Large intestine (tissue), 3 donors: ENCODE measurements at regions not wholly inside any gene's neighbourhood (a gene's known extent, or its start where the extent isn't known, plus 50 kb on each side); places are given as distances from the start of the nearest gene placed in this dataset.

Experiments used
- DNase-seq, 2 donors: peaks; one replicate each; pipeline versions ENCODE4 v3.0.0 to v3.0.0-alpha.2; 2013
- H3K27ac ChIP-seq: one replicate; pipeline ENCODE4 v1.5.1; 2013; ENCODE audit warnings: low read length
- H3K27me3 ChIP-seq: 2 replicates; pipeline ENCODE4 v1.6.1; 2013; ENCODE audit warnings: low read length; ENCODE audit not compliant: control insufficient read depth, insufficient read depth
- H3K36me3 ChIP-seq: 2 replicates; pipeline ENCODE4 v1.6.1; 2013; ENCODE audit warnings: low read length; ENCODE audit not compliant: control insufficient read depth, insufficient read depth
- H3K4me1 ChIP-seq: one replicate; pipeline ENCODE4 v1.6.1; 2013; ENCODE audit warnings: low read length; ENCODE audit not compliant: control insufficient read depth, insufficient read depth
- H3K4me3 ChIP-seq: one replicate; pipeline ENCODE4 v1.5.1; 2013; ENCODE audit warnings: low read length
- H3K9me3 ChIP-seq: one replicate; pipeline ENCODE4 v1.6.1; 2013; ENCODE audit warnings: mild to moderate bottlenecking, low read depth, low read length, moderate library complexity; ENCODE audit not compliant: control insufficient read depth
- WGBS: methylation state at CpG from one replicate; pipeline ENCODE4 v1.1.5; 2013; ENCODE audit warnings: low lambda C conversion rate; ENCODE audit not compliant: insufficient coverage; 5-methylcytosine and 5-hydroxymethylcytosine counted together

- 100% methylated on average over 1 of the region's 4 CpGs for WGBS
- H3K4me1 ChIP-seq = no peaks in the 10 kb centered on the region
- no peak overlapping the region for H3K27ac ChIP-seq
These were observed 56.9 kb upstream of the PTGS2 start for GRCh38 chr1:186736971-186737685.

GRCh38 chr1:186735463-186735862 lies 55.2 kb upstream of the PTGS2 start:
- Histone ChIP-seq H3K36me3 (no peaks in the 10 kb centered on the region), H3K27ac (no peak overlapping the region), H3K4me3 (no peak overlapping the region), H3K4me1 (no peaks in the 10 kb centered on the region), H3K27me3 (no peaks in the 10 kb centered on the region), H3K9me3 (no peaks in the 10 kb centered on the region)
- no CpG with 5 or more reads among the region's 1 CpG for WGBS
- no peak for DNase-seq

More at GRCh38 chr1:186736971-186737685, 56.9 kb upstream of the PTGS2 start:
- no peak for DNase-seq
- Histone ChIP-seq H3K27me3 (no peaks in the 10 kb centered on the region), H3K9me3 (no peaks in the 10 kb centered on the region), H3K4me3 (no peak overlapping the region), H3K36me3 (no peaks in the 10 kb centered on the region)

GRCh38 chr1:186730951-186731729 lies 50.9 kb upstream of the PTGS2 start:
- H3K27me3 ChIP-seq = no peaks in the 10 kb centered on the region
- no peak overlapping the region for H3K4me3 ChIP-seq
- H3K27ac ChIP-seq = no peak overlapping the region
- DNase-seq = no peak
- H3K9me3 ChIP-seq = no peaks in the 10 kb centered on the region
- no peaks in the 10 kb centered on the region for H3K36me3 ChIP-seq
- 86% methylated on average over 1 of the region's 2 CpGs for WGBS
- H3K4me1 ChIP-seq = no peaks in the 10 kb centered on the region
